ENCODE measurements at regions not wholly inside any gene's neighbourhood (a gene's known extent, or its start where the extent isn't known, plus 50 kb on each side); places are given as distances from the start of the nearest gene placed in this dataset.

DNA sequence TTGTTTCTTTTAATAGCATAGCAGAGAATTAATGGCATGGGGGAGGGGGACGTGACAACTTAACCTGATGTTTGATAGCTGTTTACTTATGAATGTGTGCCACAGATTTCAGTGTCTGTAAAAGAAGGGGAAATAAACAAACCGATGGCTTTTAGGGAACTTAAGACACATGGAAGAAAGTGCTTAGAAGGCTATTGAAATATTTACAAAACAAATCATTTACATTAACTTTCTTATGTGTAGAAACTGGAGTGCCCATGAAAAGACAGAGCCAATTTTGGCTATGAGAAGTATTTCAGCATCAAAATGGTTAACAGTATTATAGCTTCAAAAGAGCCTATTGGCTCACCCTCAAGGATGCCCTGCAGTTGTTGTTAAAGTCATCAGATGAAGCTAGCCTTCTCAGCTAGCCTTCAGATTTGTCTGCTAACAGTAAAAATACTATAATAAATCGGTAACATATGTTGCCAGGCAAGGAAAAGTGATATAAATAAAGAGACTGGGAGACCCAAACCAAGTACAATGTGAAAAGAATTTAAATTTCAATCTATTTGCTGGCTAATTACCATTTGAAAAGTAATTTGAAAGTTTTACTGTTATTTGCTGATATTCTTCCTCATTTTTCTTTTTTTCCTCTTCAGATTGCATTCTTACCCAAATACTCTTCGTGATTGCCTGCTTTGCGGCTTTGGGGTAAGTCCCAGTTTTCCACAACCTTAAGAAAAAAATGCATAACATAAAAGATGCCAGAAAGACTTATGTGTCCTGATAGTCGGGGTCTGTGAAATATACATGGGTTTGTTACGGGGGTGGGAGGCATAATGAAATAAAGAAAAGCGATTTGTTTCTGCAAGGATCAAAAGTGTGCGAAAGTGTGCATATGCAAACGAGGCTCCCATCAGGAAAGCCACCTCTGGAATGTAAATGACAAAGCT, 256.4 kb downstream of the MEIS1 start:
- DNase-seq (ENCODE audit: low spot score): no peak
- TF ChIP-seq, protein P1, sequence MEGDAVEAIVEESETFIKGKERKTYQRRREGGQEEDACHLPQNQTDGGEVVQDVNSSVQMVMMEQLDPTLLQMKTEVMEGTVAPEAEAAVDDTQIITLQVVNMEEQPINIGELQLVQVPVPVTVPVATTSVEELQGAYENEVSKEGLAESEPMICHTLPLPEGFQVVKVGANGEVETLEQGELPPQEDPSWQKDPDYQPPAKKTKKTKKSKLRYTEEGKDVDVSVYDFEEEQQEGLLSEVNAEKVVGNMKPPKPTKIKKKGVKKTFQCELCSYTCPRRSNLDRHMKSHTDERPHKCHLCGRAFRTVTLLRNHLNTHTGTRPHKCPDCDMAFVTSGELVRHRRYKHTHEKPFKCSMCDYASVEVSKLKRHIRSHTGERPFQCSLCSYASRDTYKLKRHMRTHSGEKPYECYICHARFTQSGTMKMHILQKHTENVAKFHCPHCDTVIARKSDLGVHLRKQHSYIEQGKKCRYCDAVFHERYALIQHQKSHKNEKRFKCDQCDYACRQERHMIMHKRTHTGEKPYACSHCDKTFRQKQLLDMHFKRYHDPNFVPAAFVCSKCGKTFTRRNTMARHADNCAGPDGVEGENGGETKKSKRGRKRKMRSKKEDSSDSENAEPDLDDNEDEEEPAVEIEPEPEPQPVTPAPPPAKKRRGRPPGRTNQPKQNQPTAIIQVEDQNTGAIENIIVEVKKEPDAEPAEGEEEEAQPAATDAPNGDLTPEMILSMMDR (IDR thresholded peaks at IDR 0.05; ENCODE audit: extremely low read depth, missing control alignments): no peak

DNA sequence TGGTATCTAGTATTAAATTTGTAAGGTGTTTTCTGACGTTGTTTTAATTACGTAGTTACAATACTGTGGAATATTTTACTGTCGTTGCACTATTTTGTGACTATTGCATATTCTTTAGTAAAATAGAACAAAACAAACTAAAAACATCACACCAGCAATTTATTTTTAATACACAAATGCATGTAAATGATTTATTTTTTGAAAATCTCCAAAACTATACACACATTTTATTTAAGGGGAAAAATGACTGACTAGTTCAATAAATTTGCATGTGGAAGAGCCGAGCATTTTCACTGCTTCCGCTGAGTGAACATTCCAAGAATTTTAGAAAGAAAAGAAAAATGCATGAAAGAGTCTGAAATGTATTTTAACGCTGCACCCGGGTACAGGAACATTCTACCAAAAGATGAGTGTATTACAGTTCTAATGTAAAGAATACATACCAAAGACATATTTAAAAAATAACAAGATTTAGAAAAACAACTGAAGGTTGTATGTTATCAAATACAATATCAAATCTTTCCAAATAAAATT, 257.7 kb downstream of the MEIS1 start:
- TF ChIP-seq, protein P1 (IDR thresholded peaks at IDR 0.05; ENCODE audit: extremely low read depth, missing control alignments): no peak
- no peak for DNase-seq (ENCODE audit: low spot score)

DNA sequence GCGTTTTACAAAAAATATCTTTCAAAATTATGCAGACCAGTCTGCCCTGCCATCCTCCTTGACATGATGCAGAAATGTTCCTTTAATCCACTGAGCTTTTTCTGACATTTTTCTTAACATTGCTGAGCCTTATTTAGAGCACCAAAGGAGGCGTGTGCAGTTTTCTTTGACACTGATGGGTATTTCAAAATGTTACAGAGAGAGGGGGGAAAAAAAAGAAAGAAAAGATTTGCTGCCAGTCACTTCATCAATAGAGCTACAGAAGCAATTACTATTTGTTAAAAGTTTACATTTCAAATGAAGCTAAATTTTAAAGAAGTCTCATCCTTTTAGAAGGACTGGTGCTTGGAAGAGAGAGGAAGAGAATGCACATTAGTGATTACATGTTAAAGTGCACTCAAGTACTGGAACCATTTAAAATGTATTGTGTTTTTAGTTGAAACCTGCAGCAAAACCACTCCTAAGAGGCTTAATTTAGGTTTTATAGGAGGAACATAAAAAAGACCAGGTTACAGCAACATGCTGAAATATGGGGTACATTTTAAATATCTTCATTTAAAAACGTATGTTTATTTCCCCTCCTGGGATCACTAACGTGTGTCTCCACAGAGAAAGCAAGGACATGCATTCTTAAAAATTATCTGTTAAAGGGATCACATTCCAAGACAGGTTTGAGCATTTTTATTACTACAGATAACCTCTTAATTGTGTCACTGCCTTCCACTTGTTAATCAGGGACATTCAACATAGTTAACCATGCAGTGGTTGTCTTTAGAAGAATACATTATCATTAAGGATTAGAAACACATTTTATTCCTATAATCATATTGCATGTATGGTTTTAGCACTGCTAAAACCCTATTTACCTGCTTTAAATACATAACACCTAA, 258.4 kb downstream of the MEIS1 start:
- no peak for DNase-seq (ENCODE audit: low spot score)
- TF ChIP-seq, protein P1 (IDR thresholded peaks at IDR 0.05; ENCODE audit: extremely low read depth, missing control alignments): no peak

DNA sequence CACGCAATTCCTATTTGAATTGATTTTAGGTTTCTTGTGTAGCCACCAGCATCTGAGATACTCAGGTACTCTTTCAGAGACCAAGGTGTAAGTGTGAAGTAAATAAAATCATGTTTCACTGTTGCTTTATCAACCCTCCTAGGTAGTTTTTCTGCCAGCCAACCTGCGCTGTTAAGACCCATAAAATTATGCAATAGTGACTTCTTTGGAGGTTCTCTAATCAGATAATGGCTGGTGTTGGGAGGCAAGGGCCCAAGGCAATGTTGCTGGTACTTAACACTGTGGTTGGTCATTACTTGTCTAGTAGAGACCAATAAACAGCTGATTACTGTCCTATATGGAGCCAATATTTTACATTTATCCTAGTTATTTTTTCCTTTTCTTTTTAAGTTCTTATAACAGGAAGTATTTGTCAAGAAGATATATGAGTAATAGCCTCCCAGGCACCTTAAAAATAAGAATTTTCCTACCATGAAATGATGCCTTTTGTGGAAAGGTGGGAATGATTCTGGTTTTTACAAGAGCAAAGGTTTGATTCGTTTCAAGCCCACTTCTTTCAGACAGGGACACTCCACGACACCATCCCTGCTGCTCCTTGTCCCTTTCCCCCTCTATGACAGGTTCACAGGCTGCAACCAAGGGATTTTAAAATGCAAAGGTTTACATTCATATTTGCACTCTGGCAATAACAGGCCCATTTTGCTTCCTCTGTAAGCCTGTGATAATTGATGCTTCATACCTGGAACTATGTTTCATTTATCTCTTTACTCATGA, 259.3 kb downstream of the MEIS1 start:
- TF ChIP-seq, protein P1 (IDR thresholded peaks at IDR 0.05; ENCODE audit: extremely low read depth, missing control alignments): no peak
- no peak for DNase-seq (ENCODE audit: low spot score)

DNA sequence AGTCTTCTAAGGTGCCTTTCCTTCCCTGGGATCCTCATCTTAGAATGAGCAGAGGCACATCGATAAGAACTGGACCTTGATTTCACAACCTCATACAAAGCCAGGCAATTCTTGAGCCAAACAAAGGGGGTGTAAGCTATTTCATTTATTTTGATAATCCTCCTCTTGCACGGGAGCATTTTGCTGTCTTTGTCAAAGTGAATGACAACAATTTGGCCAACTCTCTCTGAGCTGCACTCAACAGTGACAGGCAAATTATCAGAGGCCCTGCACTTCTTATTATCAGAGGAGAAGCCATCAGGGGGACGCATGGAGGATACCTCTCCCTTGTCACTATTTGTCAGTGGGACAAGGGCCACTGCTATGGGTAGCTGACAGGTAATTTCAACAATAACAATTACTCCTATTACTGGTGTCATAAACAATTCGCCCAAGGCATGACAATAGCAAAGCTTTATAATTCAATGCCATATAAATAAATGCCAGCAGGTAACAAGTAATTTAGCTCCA, 260.4 kb downstream of the MEIS1 start:
- TF ChIP-seq, protein P1 (IDR thresholded peaks at IDR 0.05; ENCODE audit: extremely low read depth, missing control alignments): no peak
- DNase-seq (ENCODE audit: low spot score): no peak

DNA sequence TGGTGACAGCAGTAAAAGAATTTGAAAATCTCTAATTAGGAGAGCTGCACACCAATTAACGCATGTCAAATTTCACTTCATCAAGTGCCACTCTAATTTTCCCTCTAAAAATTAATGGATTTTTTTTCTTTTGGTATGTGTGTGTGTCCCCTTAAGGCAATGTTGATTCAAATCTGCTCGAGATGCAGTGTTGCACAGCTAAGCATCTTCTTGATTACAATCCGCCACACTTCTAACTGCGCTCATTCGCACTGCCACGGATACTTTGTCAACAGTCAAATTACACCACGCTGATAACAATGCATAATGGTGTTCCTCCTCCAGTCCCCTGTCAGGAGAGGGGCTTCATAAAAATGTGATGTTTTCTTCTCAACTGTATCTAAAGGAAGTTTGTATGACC, 261.4 kb downstream of the MEIS1 start:
- TF ChIP-seq, protein P1 (IDR thresholded peaks at IDR 0.05; ENCODE audit: extremely low read depth, missing control alignments): no peak

More for the DNA sequence above, 261.4 kb downstream of the MEIS1 start:
- no peak for DNase-seq (ENCODE audit: low spot score)
